ENCODE measurements at regions not wholly inside any gene's neighbourhood (a gene's known extent, or its start where the extent isn't known, plus 50 kb on each side); places are given as distances from the start of the nearest gene placed in this dataset.

GRCh38 chr2:237153181-237153580, 67.5 kb downstream of the COPS8 start:
- TF ChIP-seq CTCF (conservative IDR thresholded peaks at IDR 0.05) (no peak), EZH2 (IDR thresholded peaks at IDR 0.05; ENCODE audit: low read depth) (no peak)
